ENCODE measurements at regions not wholly inside any gene's neighbourhood (a gene's known extent, or its start where the extent isn't known, plus 50 kb on each side); places are given as distances from the start of the nearest gene placed in this dataset.

DNA sequence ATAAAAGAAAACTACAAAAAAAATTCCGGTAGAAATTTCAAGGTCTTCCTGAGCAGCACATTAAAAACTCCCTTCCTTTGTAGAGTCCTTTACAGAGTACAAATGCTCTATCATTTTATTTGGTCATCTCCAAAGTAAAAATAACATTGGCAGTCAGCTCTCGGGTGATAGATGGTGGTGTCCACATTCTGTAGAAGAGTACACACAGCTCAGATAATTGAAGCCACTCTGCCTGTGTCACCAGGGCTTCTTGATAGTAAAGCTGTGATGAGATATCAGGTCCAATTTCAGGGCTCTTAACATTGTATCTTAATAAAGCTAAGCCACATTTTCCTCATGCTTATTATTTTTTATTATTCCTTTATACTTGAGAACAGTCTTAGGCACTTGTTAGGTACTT, 371.6 kb downstream of the TAFA4 start (continued):
- no peak for TF ChIP-seq TAF7 (optimal IDR thresholded peaks at IDR 0.05; ENCODE audit: borderline replicate concordance, low read depth, low read length)
- TF ChIP-seq, protein P1, sequence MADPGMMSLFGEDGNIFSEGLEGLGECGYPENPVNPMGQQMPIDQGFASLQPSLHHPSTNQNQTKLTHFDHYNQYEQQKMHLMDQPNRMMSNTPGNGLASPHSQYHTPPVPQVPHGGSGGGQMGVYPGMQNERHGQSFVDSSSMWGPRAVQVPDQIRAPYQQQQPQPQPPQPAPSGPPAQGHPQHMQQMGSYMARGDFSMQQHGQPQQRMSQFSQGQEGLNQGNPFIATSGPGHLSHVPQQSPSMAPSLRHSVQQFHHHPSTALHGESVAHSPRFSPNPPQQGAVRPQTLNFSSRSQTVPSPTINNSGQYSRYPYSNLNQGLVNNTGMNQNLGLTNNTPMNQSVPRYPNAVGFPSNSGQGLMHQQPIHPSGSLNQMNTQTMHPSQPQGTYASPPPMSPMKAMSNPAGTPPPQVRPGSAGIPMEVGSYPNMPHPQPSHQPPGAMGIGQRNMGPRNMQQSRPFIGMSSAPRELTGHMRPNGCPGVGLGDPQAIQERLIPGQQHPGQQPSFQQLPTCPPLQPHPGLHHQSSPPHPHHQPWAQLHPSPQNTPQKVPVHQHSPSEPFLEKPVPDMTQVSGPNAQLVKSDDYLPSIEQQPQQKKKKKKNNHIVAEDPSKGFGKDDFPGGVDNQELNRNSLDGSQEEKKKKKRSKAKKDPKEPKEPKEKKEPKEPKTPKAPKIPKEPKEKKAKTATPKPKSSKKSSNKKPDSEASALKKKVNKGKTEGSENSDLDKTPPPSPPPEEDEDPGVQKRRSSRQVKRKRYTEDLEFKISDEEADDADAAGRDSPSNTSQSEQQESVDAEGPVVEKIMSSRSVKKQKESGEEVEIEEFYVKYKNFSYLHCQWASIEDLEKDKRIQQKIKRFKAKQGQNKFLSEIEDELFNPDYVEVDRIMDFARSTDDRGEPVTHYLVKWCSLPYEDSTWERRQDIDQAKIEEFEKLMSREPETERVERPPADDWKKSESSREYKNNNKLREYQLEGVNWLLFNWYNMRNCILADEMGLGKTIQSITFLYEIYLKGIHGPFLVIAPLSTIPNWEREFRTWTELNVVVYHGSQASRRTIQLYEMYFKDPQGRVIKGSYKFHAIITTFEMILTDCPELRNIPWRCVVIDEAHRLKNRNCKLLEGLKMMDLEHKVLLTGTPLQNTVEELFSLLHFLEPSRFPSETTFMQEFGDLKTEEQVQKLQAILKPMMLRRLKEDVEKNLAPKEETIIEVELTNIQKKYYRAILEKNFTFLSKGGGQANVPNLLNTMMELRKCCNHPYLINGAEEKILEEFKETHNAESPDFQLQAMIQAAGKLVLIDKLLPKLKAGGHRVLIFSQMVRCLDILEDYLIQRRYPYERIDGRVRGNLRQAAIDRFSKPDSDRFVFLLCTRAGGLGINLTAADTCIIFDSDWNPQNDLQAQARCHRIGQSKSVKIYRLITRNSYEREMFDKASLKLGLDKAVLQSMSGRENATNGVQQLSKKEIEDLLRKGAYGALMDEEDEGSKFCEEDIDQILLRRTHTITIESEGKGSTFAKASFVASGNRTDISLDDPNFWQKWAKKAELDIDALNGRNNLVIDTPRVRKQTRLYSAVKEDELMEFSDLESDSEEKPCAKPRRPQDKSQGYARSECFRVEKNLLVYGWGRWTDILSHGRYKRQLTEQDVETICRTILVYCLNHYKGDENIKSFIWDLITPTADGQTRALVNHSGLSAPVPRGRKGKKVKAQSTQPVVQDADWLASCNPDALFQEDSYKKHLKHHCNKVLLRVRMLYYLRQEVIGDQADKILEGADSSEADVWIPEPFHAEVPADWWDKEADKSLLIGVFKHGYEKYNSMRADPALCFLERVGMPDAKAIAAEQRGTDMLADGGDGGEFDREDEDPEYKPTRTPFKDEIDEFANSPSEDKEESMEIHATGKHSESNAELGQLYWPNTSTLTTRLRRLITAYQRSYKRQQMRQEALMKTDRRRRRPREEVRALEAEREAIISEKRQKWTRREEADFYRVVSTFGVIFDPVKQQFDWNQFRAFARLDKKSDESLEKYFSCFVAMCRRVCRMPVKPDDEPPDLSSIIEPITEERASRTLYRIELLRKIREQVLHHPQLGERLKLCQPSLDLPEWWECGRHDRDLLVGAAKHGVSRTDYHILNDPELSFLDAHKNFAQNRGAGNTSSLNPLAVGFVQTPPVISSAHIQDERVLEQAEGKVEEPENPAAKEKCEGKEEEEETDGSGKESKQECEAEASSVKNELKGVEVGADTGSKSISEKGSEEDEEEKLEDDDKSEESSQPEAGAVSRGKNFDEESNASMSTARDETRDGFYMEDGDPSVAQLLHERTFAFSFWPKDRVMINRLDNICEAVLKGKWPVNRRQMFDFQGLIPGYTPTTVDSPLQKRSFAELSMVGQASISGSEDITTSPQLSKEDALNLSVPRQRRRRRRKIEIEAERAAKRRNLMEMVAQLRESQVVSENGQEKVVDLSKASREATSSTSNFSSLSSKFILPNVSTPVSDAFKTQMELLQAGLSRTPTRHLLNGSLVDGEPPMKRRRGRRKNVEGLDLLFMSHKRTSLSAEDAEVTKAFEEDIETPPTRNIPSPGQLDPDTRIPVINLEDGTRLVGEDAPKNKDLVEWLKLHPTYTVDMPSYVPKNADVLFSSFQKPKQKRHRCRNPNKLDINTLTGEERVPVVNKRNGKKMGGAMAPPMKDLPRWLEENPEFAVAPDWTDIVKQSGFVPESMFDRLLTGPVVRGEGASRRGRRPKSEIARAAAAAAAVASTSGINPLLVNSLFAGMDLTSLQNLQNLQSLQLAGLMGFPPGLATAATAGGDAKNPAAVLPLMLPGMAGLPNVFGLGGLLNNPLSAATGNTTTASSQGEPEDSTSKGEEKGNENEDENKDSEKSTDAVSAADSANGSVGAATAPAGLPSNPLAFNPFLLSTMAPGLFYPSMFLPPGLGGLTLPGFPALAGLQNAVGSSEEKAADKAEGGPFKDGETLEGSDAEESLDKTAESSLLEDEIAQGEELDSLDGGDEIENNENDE (IDR thresholded peaks at IDR 0.05; ENCODE audit: insufficient replicate concordance, low read length) = no peak
- TF ChIP-seq GABPA (IDR thresholded peaks at IDR 0.05; ENCODE audit: borderline replicate concordance, insufficient read depth, low read length) = no peak
